ENCODE measurements at regions not wholly inside any gene's neighbourhood (a gene's known extent, or its start where the extent isn't known, plus 50 kb on each side); places are given as distances from the start of the nearest gene placed in this dataset.

GRCh38 chr5:3432135-3432534, 163.5 kb upstream of the IRX1 start:
- TF ChIP-seq CTCF (conservative IDR thresholded peaks at IDR 0.05) (no peak), EZH2 (IDR thresholded peaks at IDR 0.05; ENCODE audit: low read depth) (no peak)
